22Rv1 (cell line): ENCODE measurements at regions not wholly inside any gene's neighbourhood (a gene's known extent, or its start where the extent isn't known, plus 50 kb on each side); places are given as distances from the start of the nearest gene placed in this dataset.

Experiments
- H3K27ac ChIP-seq: fragments of 450-650 bp; 2 replicates; pipeline ENCODE4 v1.5.1; 2017
- CTCF ChIP-seq: fragments of 450-650 bp; IDR thresholded peaks from 2 replicates; pipeline ENCODE4 v1.5.1; 2017; ENCODE audit warnings: mild to moderate bottlenecking
- ZFX ChIP-seq: fragments of 450-650 bp; IDR thresholded peaks from 2 replicates; pipeline ENCODE4 v1.6.1; 2017; ENCODE audit warnings: antibody characterized with exemption, borderline replicate concordance

GRCh38 chr6:73923905-73924485 is 228.0 kb downstream of the CD109 start:
- no peak overlapping the region for H3K27ac ChIP-seq
- TF ChIP-seq CTCF: no peak
- TF ChIP-seq ZFX: no peak

- H3K27ac ChIP-seq: no peak overlapping the region
- no peak for TF ChIP-seq CTCF
- TF ChIP-seq ZFX: no peak
Measured at GRCh38 chr6:73903155-73903554, 207.2 kb downstream of the CD109 start.

- TF ChIP-seq ZFX: no peak
- H3K27ac ChIP-seq: no peak overlapping the region
Measured at GRCh38 chr6:73901986-73902385, 206.0 kb downstream of the CD109 start.

- TF ChIP-seq CTCF (no peak), ZFX (no peak)
Measured at GRCh38 chr6:73901311-73901710, 205.3 kb downstream of the CD109 start.

GRCh38 chr6:73898599-73898998 is 202.6 kb downstream of the CD109 start:
- no peak for TF ChIP-seq CTCF
- TF ChIP-seq ZFX: no peak
- H3K27ac ChIP-seq: no peak overlapping the region

More at GRCh38 chr6:73901311-73901710, 205.3 kb downstream of the CD109 start:
- no peak overlapping the region for H3K27ac ChIP-seq

- no peak for TF ChIP-seq ZFX
- no peak for TF ChIP-seq CTCF
- no peak overlapping the region for H3K27ac ChIP-seq
Measured at GRCh38 chr6:73893696-73894095, 197.7 kb downstream of the CD109 start.

GRCh38 chr6:73888050-73888449 is 192.0 kb downstream of the CD109 start:
- no peak overlapping the region for H3K27ac ChIP-seq
- TF ChIP-seq CTCF (no peak), ZFX (no peak)

GRCh38 chr6:73885393-73885792 is 189.4 kb downstream of the CD109 start:
- no peak overlapping the region for H3K27ac ChIP-seq
- TF ChIP-seq ZFX: no peak
- TF ChIP-seq CTCF: no peak
